ENCODE measurements at regions not wholly inside any gene's neighbourhood (a gene's known extent, or its start where the extent isn't known, plus 50 kb on each side); places are given as distances from the start of the nearest gene placed in this dataset.

DNA sequence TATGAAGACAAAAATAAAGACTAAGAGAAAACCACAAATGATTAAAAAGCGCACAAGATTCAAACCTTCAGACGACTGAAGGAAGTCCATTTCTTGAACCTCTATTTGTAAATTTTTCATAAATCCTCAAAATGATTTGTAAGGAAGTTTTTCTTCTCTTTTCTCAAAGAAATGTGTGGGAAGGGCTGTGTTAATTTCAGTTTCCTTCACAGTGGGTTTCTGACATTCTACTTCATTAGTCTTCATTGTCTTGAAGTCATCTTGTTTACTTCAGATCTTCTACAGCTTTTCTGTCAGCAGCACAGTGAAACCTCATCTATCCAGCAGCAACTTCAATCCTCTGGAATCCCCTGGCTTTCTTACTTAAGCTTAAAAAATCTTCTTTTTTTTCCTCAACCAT, 87.6 kb upstream of the MYLIP start:
- TF ChIP-seq, protein P1, sequence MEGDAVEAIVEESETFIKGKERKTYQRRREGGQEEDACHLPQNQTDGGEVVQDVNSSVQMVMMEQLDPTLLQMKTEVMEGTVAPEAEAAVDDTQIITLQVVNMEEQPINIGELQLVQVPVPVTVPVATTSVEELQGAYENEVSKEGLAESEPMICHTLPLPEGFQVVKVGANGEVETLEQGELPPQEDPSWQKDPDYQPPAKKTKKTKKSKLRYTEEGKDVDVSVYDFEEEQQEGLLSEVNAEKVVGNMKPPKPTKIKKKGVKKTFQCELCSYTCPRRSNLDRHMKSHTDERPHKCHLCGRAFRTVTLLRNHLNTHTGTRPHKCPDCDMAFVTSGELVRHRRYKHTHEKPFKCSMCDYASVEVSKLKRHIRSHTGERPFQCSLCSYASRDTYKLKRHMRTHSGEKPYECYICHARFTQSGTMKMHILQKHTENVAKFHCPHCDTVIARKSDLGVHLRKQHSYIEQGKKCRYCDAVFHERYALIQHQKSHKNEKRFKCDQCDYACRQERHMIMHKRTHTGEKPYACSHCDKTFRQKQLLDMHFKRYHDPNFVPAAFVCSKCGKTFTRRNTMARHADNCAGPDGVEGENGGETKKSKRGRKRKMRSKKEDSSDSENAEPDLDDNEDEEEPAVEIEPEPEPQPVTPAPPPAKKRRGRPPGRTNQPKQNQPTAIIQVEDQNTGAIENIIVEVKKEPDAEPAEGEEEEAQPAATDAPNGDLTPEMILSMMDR (conservative IDR thresholded peaks at IDR 0.05; ENCODE audit: low read length) = no peak
- TF ChIP-seq EZH2phosphoT487 (IDR thresholded peaks at IDR 0.05; ENCODE audit: borderline replicate concordance, low read depth, low read length) = no peak

Measured in OCI-LY7 (cell line).